H1 (cell line): ENCODE measurements at regions not wholly inside any gene's neighbourhood (a gene's known extent, or its start where the extent isn't known, plus 50 kb on each side); places are given as distances from the start of the nearest gene placed in this dataset.

Experiments used
- CTCF ChIA-PET: fragments of 300-600 bp; sonication (Branson Sonifier 250); formaldehyde crosslinking; loops from one replicate; lab custom pipeline; 2021; ENCODE audit not compliant: partially characterized antibody; lab: Charles Lee
- POLR2A ChIA-PET: fragments of 300-600 bp; sonication (Branson Sonifier 250); formaldehyde crosslinking; loops from one replicate; lab custom pipeline; 2021; ENCODE audit warnings: inconsistent platforms; ENCODE audit not compliant: partially characterized antibody; lab: Charles Lee
- DNase-seq, 2 experiments: peaks; one replicate each; pipeline versions ENCODE4 v3.0.0 to v3.0.0-alpha.2; 2010 to 2022; ENCODE audit warnings: low spot score in 2 of 2, low read depth in 1 of 2, mixed read lengths in 1 of 2
- FAIRE-seq: peaks from 2 replicates; lab custom pipeline; 2011; peaks lifted over from hg19 to GRCh38; lab: Jason Lieb, UNC
- H2AFZ ChIP-seq: 2 replicates; pipeline ENCODE4 v1.8.1; 2012; ENCODE audit warnings: low read length, inconsistent platforms
- H2AK5ac ChIP-seq: 2 replicates; pipeline ENCODE4 v1.6.1; 2013; ENCODE audit warnings: low read depth, low read length
- H2BK120ac ChIP-seq: replicated peaks from 2 replicates; pipeline ENCODE3; 2013; ENCODE audit warnings: low read depth, low read length, inconsistent platforms
- H2BK12ac ChIP-seq: 2 replicates; pipeline ENCODE4 v1.6.1; 2013; ENCODE audit warnings: low read depth, low read length
- H2BK15ac ChIP-seq: 2 replicates; pipeline ENCODE4 v1.6.1; 2013; ENCODE audit warnings: low read length
- H2BK20ac ChIP-seq: 2 replicates; pipeline ENCODE4 v1.6.1; 2013; ENCODE audit warnings: low read length
- H2BK5ac ChIP-seq: 2 replicates; pipeline ENCODE4 v1.6.1; 2013; ENCODE audit warnings: low read depth, low read length
- H3K14ac ChIP-seq: 2 replicates; pipeline ENCODE4 v1.6.1; 2013; ENCODE audit warnings: inconsistent platforms; ENCODE audit not compliant: insufficient read length
- H3K18ac ChIP-seq: 2 replicates; pipeline ENCODE4 v1.6.1; 2013; ENCODE audit warnings: low read length; ENCODE audit errors: extremely low read depth
- H3K23ac ChIP-seq: 2 replicates; pipeline ENCODE4 v1.6.1; 2013; ENCODE audit warnings: inconsistent platforms; ENCODE audit not compliant: insufficient read length
- H3K23me2 ChIP-seq: 2 replicates; pipeline ENCODE4 v1.6.1; 2013; ENCODE audit warnings: low read depth, low read length
- H3K27ac ChIP-seq: 2 replicates; pipeline ENCODE4 v1.6.1; 2011; ENCODE audit warnings: low read depth, low read length, inconsistent platforms
- H3K27me3 ChIP-seq, 4 experiments: replicated peaks in 1 of 4; 1 replicate in 1 of 4; 2 replicates in 3 of 4; pipeline versions ENCODE4 v1.6.1 to v1.8.1; 2011 to 2013; ENCODE audit warnings: low read length in 3 of 4, mild to moderate bottlenecking in 3 of 4, inconsistent platforms in 2 of 4, mixed read lengths in 2 of 4, moderate library complexity in 1 of 4; ENCODE audit not compliant: control insufficient read depth in 3 of 4, insufficient read depth in 3 of 4; ENCODE audit errors: extremely low read depth in 1 of 4
- H3K36me3 ChIP-seq, 4 experiments: 2 replicates each; pipeline versions ENCODE4 v1.6.1 to v1.8.1; 2011 to 2013; ENCODE audit warnings: mild to moderate bottlenecking in 4 of 4, low read length in 3 of 4, moderate library complexity in 2 of 4, control low read depth in 1 of 4, inconsistent platforms in 1 of 4; ENCODE audit not compliant: insufficient read depth in 4 of 4, control insufficient read depth in 2 of 4
- H3K4ac ChIP-seq: replicated peaks from 2 replicates; pipeline ENCODE3; 2013; ENCODE audit warnings: low read length, low read depth, mixed read lengths, inconsistent platforms; ENCODE audit not compliant: insufficient read length
- H3K4me1 ChIP-seq, 4 experiments: replicated peaks in 1 of 4; 1 replicate in 1 of 4; 2 replicates in 3 of 4; pipeline versions ENCODE4 v1.6.1 to v1.8.1; 2011 to 2013; ENCODE audit warnings: low read length in 3 of 4, inconsistent platforms in 2 of 4, mixed read lengths in 1 of 4; ENCODE audit not compliant: insufficient read depth in 4 of 4, control insufficient read depth in 3 of 4
- H3K4me2 ChIP-seq, 2 experiments: 2 replicates each; pipeline versions ENCODE4 v1.6.1 to v1.8.1; 2011 to 2013; ENCODE audit warnings: low read depth in 2 of 2, low read length in 2 of 2, control low read depth in 1 of 2, inconsistent platforms in 1 of 2, mild to moderate bottlenecking in 1 of 2; ENCODE audit not compliant: insufficient read depth in 1 of 2
- H3K4me3 ChIP-seq, 4 experiments: fragments of 200-600, 300-600 bp in 1 of 4; sonication (generic), shearing (Covaris generic), sonication (Bioruptor Twin) in 1 of 4; 2 replicates each; pipeline versions ENCODE4 v1.5.1 to v1.8.1; 2011 to 2016; ENCODE audit warnings: low read length in 4 of 4, low read depth in 3 of 4, control low read depth in 2 of 4, inconsistent platforms in 2 of 4, mild to moderate bottlenecking in 2 of 4, mixed read lengths in 1 of 4, moderate library complexity in 1 of 4; ENCODE audit not compliant: insufficient read depth in 2 of 4; ENCODE audit errors: extremely low read depth in 1 of 4
- H3K56ac ChIP-seq: replicated peaks from 2 replicates; pipeline ENCODE3; 2013; ENCODE audit warnings: low read depth, mild to moderate bottlenecking, mixed read lengths, low read length, inconsistent platforms; ENCODE audit not compliant: insufficient read length
- H3K79me1 ChIP-seq: 2 replicates; pipeline ENCODE4 v1.6.1; 2013; ENCODE audit warnings: low read depth, low read length, control low read depth
- H3K79me2 ChIP-seq, 2 experiments: 2 replicates each; pipeline versions ENCODE4 v1.6.1 to v1.8.1; 2012 to 2013; ENCODE audit warnings: low read length in 2 of 2, mild to moderate bottlenecking in 2 of 2, inconsistent platforms in 1 of 2; ENCODE audit not compliant: insufficient read depth in 2 of 2, control insufficient read depth in 1 of 2
- H3K9ac ChIP-seq, 4 experiments: replicated peaks in 1 of 4; 1 replicate in 1 of 4; 2 replicates in 3 of 4; pipeline versions ENCODE4 v1.6.1 to v1.8.1; 2011 to 2013; ENCODE audit warnings: low read depth in 3 of 4, low read length in 3 of 4, control low read depth in 2 of 4, mild to moderate bottlenecking in 2 of 4, moderate library complexity in 2 of 4, inconsistent platforms in 1 of 4; ENCODE audit errors: extremely low read depth in 1 of 4
- H3K9me3 ChIP-seq, 2 experiments: 2 replicates each; pipeline versions ENCODE4 v1.6.1 to v1.8.1; 2012 to 2013; ENCODE audit warnings: mild to moderate bottlenecking in 2 of 2, moderate library complexity in 2 of 2, control low read depth in 1 of 2, inconsistent platforms in 1 of 2, low read depth in 1 of 2, low read length in 1 of 2, mixed read lengths in 1 of 2; ENCODE audit not compliant: insufficient read depth in 2 of 2
- H4K20me1 ChIP-seq, 2 experiments: replicated peaks in 1 of 2; 2 replicates each; pipeline versions ENCODE3 to v1.8.1; 2011 to 2013; ENCODE audit warnings: inconsistent platforms in 2 of 2, low read length in 2 of 2, mild to moderate bottlenecking in 1 of 2; ENCODE audit not compliant: insufficient read depth in 2 of 2, control insufficient read depth in 1 of 2
- H4K5ac ChIP-seq: 2 replicates; pipeline ENCODE4 v1.6.1; 2013; ENCODE audit warnings: low read length, low read depth, mixed read lengths, inconsistent platforms; ENCODE audit not compliant: insufficient read length
- H4K8ac ChIP-seq: 2 replicates; pipeline ENCODE4 v1.8.0; 2013; ENCODE audit warnings: mild to moderate bottlenecking, moderate library complexity, low read length, inconsistent platforms; ENCODE audit not compliant: insufficient read depth; ENCODE audit errors: extremely low read depth
- H4K91ac ChIP-seq: replicated peaks from 2 replicates; pipeline ENCODE3; 2013; ENCODE audit warnings: low read length, mixed read lengths, inconsistent platforms; ENCODE audit not compliant: insufficient read length
- SP4 ChIP-seq: IDR thresholded peaks from 2 replicates; pipeline ENCODE4 v1.6.1; 2012; ENCODE audit warnings: low read length, inconsistent platforms
- TCF12 ChIP-seq: IDR thresholded peaks from 2 replicates; pipeline ENCODE4 v1.6.1; 2011; ENCODE audit warnings: low read depth, mild to moderate bottlenecking, low read length
- WGBS, 2 experiments: shearing (Covaris generic) in 1 of 2; methylation state at CpG; one replicate each; pipeline versions ENCODE4 v1.1.6 to v1.1.7; 2013 to 2015; ENCODE audit warnings: low lambda C conversion rate in 2 of 2, mixed read lengths in 2 of 2, inconsistent platforms in 1 of 2, low coverage in 1 of 2, missing lambda C conversion rate in 1 of 2; ENCODE audit not compliant: insufficient replicate concordance in 2 of 2, insufficient coverage in 1 of 2, insufficient read length in 1 of 2; ENCODE audit errors: extremely low coverage in 1 of 2, missing lambda C conversion rate in 1 of 2; 5-methylcytosine and 5-hydroxymethylcytosine counted together

DNA sequence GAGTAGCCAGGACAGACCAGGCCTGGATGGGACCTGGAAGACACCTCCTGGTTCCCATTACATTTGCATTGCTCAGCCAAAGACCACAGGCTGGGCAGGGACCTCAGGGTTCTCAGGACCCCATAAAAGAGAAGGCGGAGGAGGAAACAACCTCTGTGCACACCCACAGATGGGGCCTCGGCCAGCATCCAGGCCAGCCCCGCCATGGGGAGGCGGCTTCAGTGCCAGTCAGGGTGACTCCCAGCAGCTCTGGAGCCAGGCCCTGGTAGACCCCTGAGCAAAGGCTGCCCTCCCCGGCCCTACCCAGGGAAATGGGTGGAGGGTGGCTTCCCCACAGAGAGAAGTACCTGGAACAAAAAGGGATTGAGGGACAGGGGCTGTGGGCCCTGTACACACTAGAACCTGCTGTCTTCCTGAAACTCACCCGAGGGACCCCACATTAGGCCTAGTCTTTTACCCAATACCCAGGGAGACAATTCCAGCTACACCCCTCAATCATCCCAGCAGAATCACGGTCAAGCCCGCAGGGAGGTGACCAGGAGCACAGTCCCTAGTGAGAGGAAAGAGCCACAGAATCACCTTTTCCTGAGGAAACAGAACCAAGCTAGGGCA, 64.5 kb downstream of the PSMG1 start:
- Histone ChIP-seq H3K9me3 (no peaks in the 10 kb centered on the region; a peak in 1 of 4 replicates), H3K4me2 (no peak overlapping the region), H3K27ac (no peak overlapping the region), H4K20me1 (peaks cover 0 to 1% of the 10 kb centered on the region in 2 experiments), H2AK5ac (no peak overlapping the region), H2BK5ac (no peak overlapping the region), H3K9ac (no peak overlapping the region), H4K91ac (no peak overlapping the region), H2AFZ (no peak overlapping the region), H3K4ac (no peak overlapping the region), H3K4me1 (no peaks in the 10 kb centered on the region; a peak in 1 of 7 replicates), H2BK20ac (no peak overlapping the region), H4K8ac (no peak overlapping the region), H2BK15ac (no peak overlapping the region), H2BK12ac (no peak overlapping the region)
- no peak for FAIRE-seq
- no peak for TF ChIP-seq TCF12
- no peak for TF ChIP-seq SP4
- TF ChIP-seq, all 59 proteins: peak for 0
- no peaks in the 10 kb centered on the region for H3K23me2 ChIP-seq
- no peak overlapping the region for H4K5ac ChIP-seq
- H3K79me1 ChIP-seq: no peaks in the 10 kb centered on the region
- H3K36me3 ChIP-seq: no peaks in the 10 kb centered on the region
- no peaks in the 10 kb centered on the region for H3K79me2 ChIP-seq
- H3K23ac ChIP-seq: no peak overlapping the region
- ChIA-PET CTCF (interaction anchor here (0.6 to 1.1 kb wide), 4 partner anchors 19 to 613 kb away, joined by 3 to 4 read pairs (median 3); no protein-coding TSS in a partner anchor), POLR2A (no interaction called here)
- WGBS, 2 experiments: 96% methylated on average over 8 of the region's 8 CpGs; no CpG with 5 or more reads in 1 of the 2 experiments
- peak in 1 of 2 experiments; percentile 20 for DNase-seq
- H3K18ac ChIP-seq: no peak overlapping the region
- no peak overlapping the region for H3K14ac ChIP-seq
- no peak overlapping the region for H3K4me3 ChIP-seq
- no peaks in the 10 kb centered on the region for H3K27me3 ChIP-seq
- no peak overlapping the region for H2BK120ac ChIP-seq
- H3K56ac ChIP-seq: no peak overlapping the region
